Glomerular visceral epithelial cell (primary cell): ENCODE measurements at regions not wholly inside any gene's neighbourhood (a gene's known extent, or its start where the extent isn't known, plus 50 kb on each side); places are given as distances from the start of the nearest gene placed in this dataset.
"Not testable (repeated sequence)": the region's sequence is repeated elsewhere in the genome, so short reads cannot be mapped to it uniquely, and the experiment has no call there.

Experiments
- DNase-seq: peaks from one replicate; pipeline ENCODE4 v3.0.0-alpha.2; 2016; ENCODE audit errors: extremely low spot score

DNA sequence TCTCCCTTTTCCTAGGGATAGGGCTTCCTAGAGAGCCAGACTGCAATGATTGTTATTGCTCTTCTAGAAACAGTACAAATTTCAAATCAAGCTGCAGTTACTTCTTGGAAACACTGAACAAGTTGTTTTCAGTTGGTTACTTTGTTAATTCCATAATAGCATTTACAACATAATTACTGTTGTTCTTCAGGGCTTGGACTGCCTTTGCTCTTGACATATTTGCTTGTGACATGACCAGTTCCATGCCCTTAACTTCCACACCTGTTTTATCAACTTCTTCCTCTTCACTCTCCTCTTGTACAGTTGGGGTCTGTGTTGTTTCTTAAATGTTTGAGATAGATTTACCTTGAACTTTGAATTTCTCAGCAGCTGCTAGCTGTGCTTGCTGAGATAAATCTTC lies 104.4 kb downstream of the SEC23IP start:
- DNase-seq = no peak

GRCh38 chr10:119997429-119997828 lies 104.9 kb downstream of the SEC23IP start:
- no peak for DNase-seq

DNA sequence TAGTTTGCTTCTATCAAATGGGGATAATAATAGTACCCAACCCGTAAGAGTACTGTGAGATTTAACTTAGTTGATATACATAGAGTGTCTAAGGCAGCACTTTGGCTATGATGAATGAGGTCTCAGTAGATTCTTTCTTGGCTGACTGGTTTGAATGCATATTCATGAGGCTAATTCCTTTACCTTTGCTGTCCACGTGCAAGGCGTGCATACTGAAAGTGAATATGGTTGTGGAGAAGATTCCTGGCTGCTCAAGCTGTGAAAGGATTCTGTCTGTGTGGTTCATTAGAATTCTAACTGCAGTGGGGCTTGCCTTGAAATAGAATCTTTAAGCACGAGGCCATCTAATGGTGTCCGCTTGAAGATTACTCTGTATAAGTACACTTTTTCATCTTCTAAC lies 110.3 kb downstream of the SEC23IP start:
- no peak for DNase-seq

GRCh38 chr10:120005207-120006201 lies 113.0 kb downstream of the SEC23IP start:
- no peak for DNase-seq

DNA sequence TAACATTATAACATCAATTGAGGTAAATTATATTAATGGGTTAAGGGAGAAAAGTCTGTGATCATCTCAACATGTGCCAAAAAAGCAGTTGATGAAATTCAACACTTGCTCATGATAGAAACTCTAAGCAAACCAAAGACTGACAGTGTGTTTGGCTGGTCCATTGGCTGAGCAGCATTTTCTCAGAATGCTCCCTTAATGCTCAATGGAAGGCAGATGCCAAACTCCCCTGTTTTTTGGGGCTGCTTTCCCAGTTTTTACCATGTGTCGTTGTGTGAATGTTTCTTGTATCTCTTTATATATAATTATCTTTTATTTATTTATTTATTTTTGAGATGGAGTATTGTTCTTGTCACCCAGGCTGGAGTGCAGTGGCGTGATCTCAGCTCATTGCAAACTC lies 114.7 kb downstream of the SEC23IP start:
- DNase-seq = no peak

- no peak for DNase-seq
Measured at GRCh38 chr10:120011359-120012130, 119.0 kb downstream of the SEC23IP start.

DNA sequence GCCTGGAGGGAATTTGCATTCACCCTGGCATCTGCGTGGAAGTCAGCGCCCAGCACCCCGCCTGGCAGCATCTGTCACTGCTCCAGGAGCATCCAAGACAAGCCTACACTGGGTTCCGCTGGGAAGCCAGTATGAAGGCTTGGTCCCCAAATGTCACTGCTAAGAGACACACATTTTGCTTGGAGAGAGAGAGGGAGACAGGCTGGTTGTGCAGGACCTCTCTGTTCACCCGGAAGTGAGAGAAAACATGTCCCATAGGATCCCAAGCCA lies 119.5 kb downstream of the SEC23IP start:
- DNase-seq = no peak

DNA sequence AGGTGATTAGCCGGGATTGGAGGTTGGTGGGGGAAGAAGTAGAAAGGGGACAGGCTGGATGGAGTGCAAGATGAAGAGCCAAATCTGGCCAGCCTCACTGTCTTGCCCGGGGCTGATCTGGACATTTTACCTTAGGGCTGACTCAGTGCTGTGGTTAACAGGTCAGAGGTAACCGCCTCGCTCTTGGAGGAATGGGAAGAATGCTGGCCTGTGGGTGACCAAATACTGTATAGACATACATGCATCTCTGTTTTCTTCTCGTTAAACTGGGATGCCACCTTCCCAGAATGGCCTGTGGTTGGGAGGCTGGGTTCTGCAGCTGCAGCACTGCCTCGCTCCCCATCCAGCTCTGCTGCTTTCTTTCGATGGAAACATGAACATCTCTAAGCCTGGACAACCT lies 120.0 kb downstream of the SEC23IP start:
- peak; percentile 67 for DNase-seq

- DNase-seq = no peak
Measured at GRCh38 chr10:120014031-120014430, 121.5 kb downstream of the SEC23IP start.

DNA sequence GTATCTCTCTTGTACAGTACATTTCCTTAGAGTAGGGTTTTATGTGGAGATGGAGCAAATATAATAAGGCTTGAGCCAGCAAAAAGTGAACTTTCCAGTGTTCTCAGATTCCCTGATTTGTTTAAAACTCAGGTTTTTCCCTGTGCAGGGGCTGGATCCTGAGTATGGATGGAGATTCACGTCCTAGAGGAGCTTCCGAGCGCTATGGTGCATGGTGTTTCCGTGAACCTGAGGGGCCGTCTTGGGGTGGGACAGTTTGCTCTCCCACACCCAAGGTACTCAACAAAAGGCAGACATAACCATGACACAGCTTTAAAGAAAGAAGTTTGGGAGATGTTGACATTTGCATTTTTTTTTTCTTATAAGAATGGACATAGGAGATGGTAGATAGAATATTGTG lies 122.5 kb downstream of the SEC23IP start:
- no peak for DNase-seq

GRCh38 chr10:120016906-120017305 lies 124.4 kb downstream of the SEC23IP start:
- no peak for DNase-seq

DNA sequence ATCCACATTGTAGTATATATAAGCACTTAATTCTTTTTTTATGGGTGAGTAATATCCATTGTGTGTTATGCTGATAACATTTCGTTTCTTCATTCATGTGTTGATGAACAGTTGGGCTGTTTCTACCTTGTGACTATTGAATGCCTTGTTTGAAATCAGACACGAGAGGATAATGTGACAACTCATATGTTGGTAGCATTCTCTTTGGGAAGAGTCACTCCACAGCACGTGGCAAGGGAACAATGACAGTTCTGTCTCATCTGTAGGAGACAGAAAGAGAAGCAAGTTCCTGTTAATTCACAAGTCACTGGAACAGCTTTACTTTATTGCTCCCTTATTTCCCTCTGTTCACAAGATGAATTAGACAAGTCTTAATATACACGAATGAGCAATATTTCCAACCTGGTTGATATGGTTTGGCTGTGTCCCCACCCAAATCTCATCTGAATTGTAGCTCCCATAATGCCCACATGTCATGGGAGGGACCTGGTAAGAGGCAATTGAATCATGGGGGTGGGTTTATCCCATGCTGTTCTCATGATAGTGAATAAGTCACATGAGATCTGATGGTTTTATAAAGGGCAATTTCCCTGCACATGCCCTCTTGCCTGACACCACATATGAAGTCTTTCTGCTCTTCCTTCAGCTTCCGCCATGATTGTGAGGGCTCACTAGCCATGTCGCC lies 125.3 kb downstream of the SEC23IP start:
- DNase-seq = no peak

DNA sequence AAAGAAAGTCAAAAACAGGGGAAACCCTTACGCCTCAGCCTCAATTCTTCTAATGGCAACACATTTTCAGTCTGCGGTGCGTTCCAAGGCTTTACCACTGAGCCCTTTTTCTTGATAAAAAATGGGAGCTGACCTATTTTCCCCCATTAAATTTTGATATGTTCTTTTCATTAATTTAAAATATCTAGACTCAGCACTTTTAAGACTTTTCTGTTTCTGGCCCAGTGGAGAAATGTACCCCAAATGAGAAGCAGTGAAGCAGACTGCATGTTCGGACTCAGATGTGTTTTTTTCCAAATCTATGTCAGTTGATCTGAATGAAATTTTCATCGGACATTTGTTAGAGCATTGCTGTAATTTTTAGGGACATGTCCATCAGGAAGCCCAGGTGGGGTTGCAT lies 126.2 kb downstream of the SEC23IP start:
- DNase-seq = no peak

GRCh38 chr10:120019568-120019967 lies 127.0 kb downstream of the SEC23IP start:
- no peak for DNase-seq

DNA sequence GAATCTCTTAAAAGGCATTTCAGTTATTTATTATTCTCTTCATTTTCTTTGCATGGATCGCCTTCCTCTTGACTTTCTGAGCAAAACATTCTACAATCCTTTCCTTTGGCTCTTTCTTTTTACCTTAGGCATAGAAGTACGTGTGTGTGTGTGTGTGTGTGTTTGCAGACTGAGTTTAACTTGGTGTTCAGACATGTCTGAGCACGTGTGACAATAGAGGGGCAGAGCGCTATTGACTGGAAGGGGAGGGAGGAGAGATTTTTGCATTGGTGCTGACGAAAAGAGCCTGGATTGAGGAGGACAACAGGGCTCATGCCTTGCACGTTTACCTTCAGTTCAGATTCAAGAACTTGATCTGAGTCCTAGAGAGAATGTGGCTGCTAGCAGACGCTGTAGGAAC lies 129.8 kb downstream of the SEC23IP start:
- no peak for DNase-seq

DNA sequence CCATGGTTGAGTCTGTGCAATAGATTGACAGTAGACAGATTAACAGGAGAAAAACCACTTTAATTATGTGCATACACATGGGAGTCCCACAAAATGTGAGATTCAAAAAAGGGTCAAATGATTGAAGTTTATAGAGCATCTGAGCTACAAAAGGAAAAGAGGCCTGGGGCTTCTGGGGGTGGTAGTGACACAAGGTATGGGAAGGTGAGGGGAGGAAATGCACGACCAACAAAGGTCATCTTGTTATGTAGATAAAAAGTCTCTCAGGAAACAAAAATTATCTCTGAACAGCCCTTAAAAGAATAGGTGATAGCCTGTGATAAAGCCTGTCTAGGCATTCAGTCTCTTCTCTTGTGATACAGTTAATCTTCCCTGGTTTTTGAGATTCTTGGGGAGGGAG lies 141.7 kb downstream of the SEC23IP start:
- DNase-seq = no peak

- DNase-seq = no peak
Measured at GRCh38 chr10:120039046-120039445, 146.5 kb downstream of the SEC23IP start.

GRCh38 chr10:120039826-120040225 lies 147.3 kb downstream of the SEC23IP start:
- DNase-seq = no peak

DNA sequence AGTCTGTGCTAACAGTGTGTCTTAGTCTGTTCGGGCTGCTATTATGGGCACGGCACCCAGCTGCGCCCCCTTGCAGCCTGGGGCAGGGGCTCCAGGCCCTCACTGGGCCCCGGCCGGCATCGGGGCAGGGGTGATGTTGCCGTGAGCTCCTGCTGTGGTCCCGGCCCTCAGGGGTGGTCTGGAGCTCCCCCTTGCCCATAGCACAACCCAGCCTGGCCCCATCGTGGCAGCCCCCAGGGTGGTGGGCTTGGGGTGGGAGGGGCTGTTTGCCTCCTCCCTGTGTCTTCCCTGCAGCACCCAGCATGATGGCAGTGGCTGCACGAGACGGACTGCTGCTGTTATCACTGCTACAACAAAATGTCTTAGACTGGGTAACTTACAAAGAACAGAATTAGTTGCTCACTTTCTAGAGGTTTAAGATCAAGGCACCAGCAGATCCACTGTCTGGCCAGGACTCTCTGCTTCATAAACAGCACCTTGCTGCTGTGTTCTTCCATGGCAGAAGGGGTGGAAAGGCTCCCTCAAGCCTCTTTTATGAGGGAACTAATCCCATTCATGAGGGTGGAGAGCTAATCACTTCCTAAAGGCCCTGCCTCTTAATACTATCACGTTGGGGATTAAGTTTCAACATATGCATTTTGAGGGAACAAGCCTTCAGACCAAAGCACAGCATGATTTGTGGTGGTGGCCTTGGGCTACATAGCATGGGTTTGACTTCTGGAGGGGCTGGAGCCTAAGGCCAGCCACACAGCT lies 149.5 kb downstream of the SEC23IP start:
- no peak for DNase-seq

- DNase-seq = no peak
Measured at GRCh38 chr10:120042705-120043104, 150.2 kb downstream of the SEC23IP start.

- not testable (repeated sequence) for DNase-seq
Measured at GRCh38 chr10:120047373-120047772, 154.8 kb downstream of the SEC23IP start.

DNA sequence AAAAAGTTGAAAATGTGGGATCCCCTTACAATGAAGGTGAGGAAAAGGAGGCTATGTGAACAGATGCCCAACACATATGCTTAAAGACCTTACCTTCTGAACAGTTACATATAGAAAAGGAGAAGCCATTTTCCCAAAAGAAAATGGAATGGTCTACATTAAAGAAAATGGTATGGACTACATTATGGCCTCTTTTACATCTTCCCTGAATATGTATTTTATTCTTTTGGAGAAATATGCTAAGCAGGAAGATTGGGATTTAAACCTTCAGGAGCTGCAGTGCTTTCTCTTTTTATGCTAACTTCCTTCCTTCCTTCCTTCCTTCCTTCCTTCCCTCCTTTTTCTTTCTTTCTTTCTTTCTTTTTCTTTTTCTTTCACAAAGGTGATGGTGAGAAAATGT lies 155.4 kb downstream of the SEC23IP start:
- DNase-seq = no peak
